ENCODE measurements at regions not wholly inside any gene's neighbourhood (a gene's known extent, or its start where the extent isn't known, plus 50 kb on each side); places are given as distances from the start of the nearest gene placed in this dataset.
"Not testable (repeated sequence)": the region's sequence is repeated elsewhere in the genome, so short reads cannot be mapped to it uniquely, and the experiment has no call there.

DNA sequence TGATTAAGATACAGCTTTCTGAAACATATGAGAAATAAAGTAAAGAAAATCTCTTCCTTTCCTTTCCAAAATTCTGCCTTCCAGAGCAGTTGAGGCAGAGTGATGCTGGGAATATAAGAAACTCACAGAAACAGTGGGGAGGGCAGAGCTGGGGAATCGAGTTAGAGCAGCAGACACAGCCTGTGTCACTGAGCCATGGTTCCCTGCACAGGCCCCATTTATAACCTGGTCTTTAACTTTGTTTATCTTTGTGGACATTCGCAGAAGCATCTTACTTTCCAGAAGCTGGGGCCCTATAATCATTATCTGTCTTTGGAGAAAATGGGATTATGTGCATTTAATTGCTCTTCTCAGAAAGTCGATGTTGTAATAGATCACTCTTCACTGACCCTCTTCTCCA, 349.1 kb downstream of the SETD4 start:
- H3K4me3 ChIP-seq (ENCODE audit: low read depth, low read length), result no peak overlapping the region
- TF ChIP-seq, protein P1, sequence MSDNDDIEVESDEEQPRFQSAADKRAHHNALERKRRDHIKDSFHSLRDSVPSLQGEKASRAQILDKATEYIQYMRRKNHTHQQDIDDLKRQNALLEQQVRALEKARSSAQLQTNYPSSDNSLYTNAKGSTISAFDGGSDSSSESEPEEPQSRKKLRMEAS (IDR thresholded peaks at IDR 0.05; ENCODE audit: low read depth, low read length), result no peak
- TF ChIP-seq MYC (IDR thresholded peaks at IDR 0.05; ENCODE audit: low read depth, low read length) (no peak), POLR2A (IDR thresholded peaks at IDR 0.05; ENCODE audit: extremely low read depth, insufficient read length) (no peak), CTCF (IDR thresholded peaks at IDR 0.05; ENCODE audit: low read depth, low read length) (no peak)
- DNase-seq (ENCODE audit: low read depth), result no peak

DNA sequence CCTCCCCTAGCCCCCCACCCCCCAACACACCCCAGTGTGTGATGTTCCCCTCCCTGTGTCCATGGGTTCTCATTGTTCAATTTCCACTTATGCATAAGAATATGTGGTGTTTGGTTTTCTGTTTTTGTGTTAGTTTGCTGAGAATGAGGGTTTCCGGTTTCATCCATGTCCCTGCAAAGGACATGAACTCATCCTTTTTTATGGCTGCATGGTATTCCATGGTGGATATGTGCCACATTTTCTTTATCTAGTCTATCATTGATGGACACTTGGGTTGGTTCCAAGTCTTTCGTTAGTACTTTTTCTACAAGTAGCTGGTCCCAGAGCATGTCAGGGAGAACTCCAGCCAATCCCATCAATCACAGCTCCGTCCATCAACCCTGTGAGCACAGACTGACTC, 350.3 kb downstream of the SETD4 start:
- DNase-seq (ENCODE audit: low read depth); H3K4me3 ChIP-seq (ENCODE audit: low read depth, low read length): not testable (repeated sequence)

- DNase-seq (ENCODE audit: low read depth), result no peak
- H3K4me3 ChIP-seq (ENCODE audit: low read depth, low read length), result no peak overlapping the region
- no peak for TF ChIP-seq CTCF (IDR thresholded peaks at IDR 0.05; ENCODE audit: low read depth, low read length)
- no peak for TF ChIP-seq MYC (IDR thresholded peaks at IDR 0.05; ENCODE audit: low read depth, low read length)
- TF ChIP-seq, protein P1 (IDR thresholded peaks at IDR 0.05; ENCODE audit: low read depth, low read length), result no peak
- TF ChIP-seq POLR2A (IDR thresholded peaks at IDR 0.05; ENCODE audit: extremely low read depth, insufficient read length), result no peak
Observed at GRCh38 chr21:35705888-35706287, 354.4 kb downstream of the SETD4 start.

GRCh38 chr21:35705237-35705887, 355.0 kb downstream of the SETD4 start:
- no peak for TF ChIP-seq MYC (IDR thresholded peaks at IDR 0.05; ENCODE audit: low read depth, low read length)
- no peak for DNase-seq (ENCODE audit: low read depth)
- no peak overlapping the region for H3K4me3 ChIP-seq (ENCODE audit: low read depth, low read length)

GRCh38 chr21:35703704-35704103, 356.6 kb downstream of the SETD4 start:
- TF ChIP-seq, protein P1 (IDR thresholded peaks at IDR 0.05; ENCODE audit: low read depth, low read length), result no peak
- TF ChIP-seq POLR2A (IDR thresholded peaks at IDR 0.05; ENCODE audit: extremely low read depth, insufficient read length), result no peak
- no peak for TF ChIP-seq MYC (IDR thresholded peaks at IDR 0.05; ENCODE audit: low read depth, low read length)
- TF ChIP-seq CTCF (IDR thresholded peaks at IDR 0.05; ENCODE audit: low read depth, low read length), result no peak
- no peak for DNase-seq (ENCODE audit: low read depth)
- H3K4me3 ChIP-seq (ENCODE audit: low read depth, low read length), result no peak overlapping the region

DNA sequence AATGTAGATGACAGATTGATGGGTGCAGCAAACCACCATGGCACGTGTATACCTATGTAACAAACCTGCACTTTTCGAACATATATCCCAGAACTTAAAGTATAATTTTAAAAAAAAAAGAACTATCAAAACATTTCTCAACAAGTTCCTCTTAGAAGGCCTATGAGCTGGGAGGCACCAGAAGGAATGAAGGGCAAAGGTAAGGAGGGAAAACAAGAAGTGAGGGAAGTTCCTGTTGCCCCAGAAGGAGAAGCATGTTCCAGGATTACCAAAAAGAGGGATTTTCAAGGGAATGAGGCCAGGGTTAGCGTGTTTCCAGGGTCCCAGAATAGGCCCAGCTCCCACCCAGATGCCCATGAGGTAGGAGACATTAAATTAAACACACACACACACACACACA, 361.0 kb downstream of the SETD4 start:
- no peak overlapping the region for H3K4me3 ChIP-seq (ENCODE audit: low read depth, low read length)
- TF ChIP-seq CTCF (IDR thresholded peaks at IDR 0.05; ENCODE audit: low read depth, low read length) (no peak), POLR2A (IDR thresholded peaks at IDR 0.05; ENCODE audit: extremely low read depth, insufficient read length) (no peak)

DNA sequence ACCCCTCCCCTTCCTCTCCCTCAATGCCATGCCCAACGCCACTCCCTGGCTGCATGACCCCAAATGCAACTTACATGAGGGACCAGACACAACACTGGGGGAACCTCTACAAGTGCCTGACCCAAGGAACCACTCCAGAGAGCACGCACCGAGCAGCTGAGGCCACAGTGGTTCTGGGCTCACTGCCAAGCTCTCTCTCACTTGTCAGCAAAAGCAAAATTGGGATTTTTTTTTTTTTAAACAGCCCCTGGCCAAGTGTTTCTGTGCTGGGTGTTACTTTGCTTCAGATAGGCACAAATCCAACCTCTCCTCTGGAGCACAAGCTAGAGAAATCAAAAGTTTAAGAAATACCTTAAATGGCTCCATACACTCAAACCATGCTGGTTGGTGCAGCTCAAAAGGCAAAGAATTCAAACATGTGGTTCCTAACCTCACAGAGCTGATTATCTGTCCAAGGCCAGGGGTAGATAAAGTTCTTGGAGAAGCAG, 363.0 kb downstream of the SETD4 start:
- no peak overlapping the region for H3K4me3 ChIP-seq (ENCODE audit: low read depth, low read length)
- TF ChIP-seq MYC (IDR thresholded peaks at IDR 0.05; ENCODE audit: low read depth, low read length) (no peak), POLR2A (IDR thresholded peaks at IDR 0.05; ENCODE audit: extremely low read depth, insufficient read length) (no peak), CTCF (IDR thresholded peaks at IDR 0.05; ENCODE audit: low read depth, low read length) (no peak)
- TF ChIP-seq, protein P1 (IDR thresholded peaks at IDR 0.05; ENCODE audit: low read depth, low read length), result no peak
- DNase-seq (ENCODE audit: low read depth), result no peak

More for the DNA sequence above, 361.0 kb downstream of the SETD4 start:
- DNase-seq (ENCODE audit: low read depth), result no peak
